ENCODE measurements at regions not wholly inside any gene's neighbourhood (a gene's known extent, or its start where the extent isn't known, plus 50 kb on each side); places are given as distances from the start of the nearest gene placed in this dataset.

DNA sequence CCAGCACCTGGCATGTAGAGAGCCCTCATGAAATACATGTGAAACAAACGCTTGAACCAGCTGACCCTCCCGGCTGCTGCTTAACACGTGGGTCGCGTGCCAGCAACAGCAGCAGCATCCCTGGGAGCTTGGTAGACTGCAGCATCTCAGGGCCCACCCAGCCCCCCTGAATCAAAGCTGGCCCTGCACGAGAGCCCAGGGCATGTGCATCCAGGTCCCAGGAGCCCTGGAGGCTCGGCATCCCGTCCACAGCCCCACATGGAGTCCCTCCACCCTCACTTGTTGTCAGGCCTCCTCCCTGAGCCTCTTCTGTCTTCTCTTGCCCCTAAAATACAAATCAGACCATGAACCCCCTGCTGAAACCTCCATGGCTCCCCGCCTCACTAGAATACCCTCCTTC, 123.1 kb downstream of the MATN1 start:
- no peak overlapping the region for H3K27ac ChIP-seq (ENCODE audit: low read depth in 1 of 2, low read length in 2 of 2)
- 66% methylated on average over 9 of the region's 9 CpGs for WGBS, 2 donors
- no peaks in the 10 kb centered on the region for H3K27me3 ChIP-seq (ENCODE audit: control insufficient read depth in 1 of 2, insufficient read depth in 2 of 2, low read length in 1 of 2)
- ATAC-seq (ENCODE audit: low FRiP score) (no peak), DNase-seq (no peak)
- H3K4me3 ChIP-seq (ENCODE audit: low read length in 2 of 2) = no peak overlapping the region
- no peaks in the 10 kb centered on the region for H3K4me1 ChIP-seq (ENCODE audit: control insufficient read depth in 1 of 2, insufficient read depth in 2 of 2, low read length in 2 of 2)
- H3K36me3 ChIP-seq (ENCODE audit: control insufficient read depth in 1 of 2, insufficient read depth in 2 of 2, low read length in 1 of 2) = no peaks in the 10 kb centered on the region
- no peaks in the 10 kb centered on the region for H3K9me3 ChIP-seq (ENCODE audit: control insufficient read depth, low read length)
- intact Hi-C loops (cut with DNase I) = no loop called here

DNA sequence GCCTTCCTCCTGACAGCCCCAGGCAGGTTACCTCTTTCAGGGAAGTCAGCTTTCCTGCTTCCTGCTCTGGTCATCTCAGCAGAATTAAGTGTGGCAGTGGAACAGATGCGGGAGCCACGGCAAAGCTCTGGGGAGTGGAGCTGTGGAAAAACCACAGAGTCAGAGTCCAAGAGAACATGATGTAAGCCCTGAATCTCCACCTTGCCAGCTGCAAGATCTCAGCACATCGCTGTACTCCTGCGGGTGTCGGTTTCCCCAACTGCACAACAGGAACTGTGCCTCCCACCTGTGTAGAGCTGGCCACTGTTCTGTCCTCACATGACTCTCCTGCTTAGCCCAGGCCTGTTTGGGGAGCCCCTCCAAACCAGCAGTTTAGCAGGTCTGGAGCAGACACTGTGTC, 123.7 kb downstream of the MATN1 start:
- Histone ChIP-seq H3K27ac (ENCODE audit: low read depth in 1 of 2, low read length in 2 of 2) (no peak overlapping the region), H3K27me3 (ENCODE audit: control insufficient read depth in 1 of 2, insufficient read depth in 2 of 2, low read length in 1 of 2) (no peaks in the 10 kb centered on the region), H3K4me3 (ENCODE audit: low read length in 2 of 2) (no peak overlapping the region), H3K9me3 (ENCODE audit: control insufficient read depth, low read length) (no peaks in the 10 kb centered on the region), H3K36me3 (ENCODE audit: control insufficient read depth in 1 of 2, insufficient read depth in 2 of 2, low read length in 1 of 2) (no peaks in the 10 kb centered on the region), H3K4me1 (ENCODE audit: control insufficient read depth in 1 of 2, insufficient read depth in 2 of 2, low read length in 2 of 2) (no peaks in the 10 kb centered on the region)
- ATAC-seq (ENCODE audit: low FRiP score) (no peak), DNase-seq (no peak)
- intact Hi-C loops (cut with DNase I) = no loop called here
- WGBS, 2 donors = 78 to 84% methylated on average over 5 of the region's 5 CpGs

DNA sequence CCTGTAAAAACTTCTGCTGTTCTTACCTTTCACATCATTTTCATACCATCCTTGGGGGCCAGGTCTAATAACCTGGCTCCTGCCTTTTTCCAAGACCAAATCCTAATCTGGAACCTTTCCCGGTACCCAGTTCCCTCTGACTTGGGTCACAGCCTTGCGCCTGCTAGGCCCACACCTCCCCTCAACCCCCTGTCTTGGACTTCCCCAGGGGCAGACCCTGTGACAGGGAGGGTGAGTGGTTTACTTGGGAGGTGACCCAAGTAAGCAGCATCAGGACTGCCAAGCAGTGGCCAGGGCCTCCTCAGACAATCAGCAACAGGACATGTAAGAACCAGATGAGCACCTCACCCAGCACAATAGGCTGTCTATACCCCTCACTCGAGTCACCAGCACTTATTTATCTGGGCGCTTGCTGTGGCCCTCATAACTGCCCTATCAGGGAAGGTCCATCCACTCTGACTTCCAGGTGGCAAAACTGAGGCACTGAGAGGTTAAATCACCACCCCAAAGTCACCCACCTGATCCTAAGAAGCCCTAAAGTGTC, 124.7 kb downstream of the MATN1 start:
- H3K4me3 ChIP-seq (ENCODE audit: low read length in 2 of 2) = no peak overlapping the region
- H3K27me3 ChIP-seq (ENCODE audit: control insufficient read depth in 1 of 2, insufficient read depth in 2 of 2, low read length in 1 of 2) = no peaks in the 10 kb centered on the region
- WGBS, 2 donors = 57 to 76% methylated on average over 4 of the region's 4 CpGs
- H3K4me1 ChIP-seq (ENCODE audit: control insufficient read depth in 1 of 2, insufficient read depth in 2 of 2, low read length in 2 of 2) = no peaks in the 10 kb centered on the region
- H3K36me3 ChIP-seq (ENCODE audit: control insufficient read depth in 1 of 2, insufficient read depth in 2 of 2, low read length in 1 of 2) = no peaks in the 10 kb centered on the region
- no peaks in the 10 kb centered on the region for H3K9me3 ChIP-seq (ENCODE audit: control insufficient read depth, low read length)
- no peak for ATAC-seq (ENCODE audit: low FRiP score)
- no peak overlapping the region for H3K27ac ChIP-seq (ENCODE audit: low read depth in 1 of 2, low read length in 2 of 2)
- intact Hi-C loops (cut with DNase I) = no loop called here
- DNase-seq = peak in 1 of 2 donors; percentile 17

DNA sequence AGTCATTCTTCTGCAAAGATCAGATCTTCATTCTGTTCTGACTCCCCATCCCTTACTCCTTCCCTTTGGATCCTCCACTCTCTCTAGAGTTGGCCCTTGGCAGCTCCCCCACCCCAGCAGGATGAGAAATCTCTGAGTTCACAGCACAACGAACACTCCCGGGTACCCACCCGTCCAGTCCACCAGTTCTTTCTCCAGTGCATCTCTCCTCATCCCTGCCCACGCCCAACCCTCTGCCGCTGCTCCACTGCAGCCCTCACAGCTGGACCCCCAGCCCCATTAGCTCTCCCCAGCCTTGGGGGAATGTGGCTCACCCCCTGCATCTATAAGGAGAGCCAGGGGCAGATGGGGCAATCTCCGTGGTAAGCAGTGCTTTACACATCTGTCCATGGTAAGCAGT, 125.7 kb downstream of the MATN1 start:
- no peak for ATAC-seq (ENCODE audit: low FRiP score)
- Histone ChIP-seq H3K27ac (ENCODE audit: low read depth in 1 of 2, low read length in 2 of 2) (no peak overlapping the region), H3K4me1 (ENCODE audit: control insufficient read depth in 1 of 2, insufficient read depth in 2 of 2, low read length in 2 of 2) (no peaks in the 10 kb centered on the region), H3K9me3 (ENCODE audit: control insufficient read depth, low read length) (no peaks in the 10 kb centered on the region), H3K4me3 (ENCODE audit: low read length in 2 of 2) (no peak overlapping the region), H3K27me3 (ENCODE audit: control insufficient read depth in 1 of 2, insufficient read depth in 2 of 2, low read length in 1 of 2) (no peaks in the 10 kb centered on the region), H3K36me3 (ENCODE audit: control insufficient read depth in 1 of 2, insufficient read depth in 2 of 2, low read length in 1 of 2) (no peaks in the 10 kb centered on the region)
- 51 to 60% methylated on average over 6 of the region's 6 CpGs for WGBS, 2 donors
- peak in 1 of 2 donors; percentile 48 for DNase-seq
- intact Hi-C loops (cut with DNase I) = no loop called here

DNA sequence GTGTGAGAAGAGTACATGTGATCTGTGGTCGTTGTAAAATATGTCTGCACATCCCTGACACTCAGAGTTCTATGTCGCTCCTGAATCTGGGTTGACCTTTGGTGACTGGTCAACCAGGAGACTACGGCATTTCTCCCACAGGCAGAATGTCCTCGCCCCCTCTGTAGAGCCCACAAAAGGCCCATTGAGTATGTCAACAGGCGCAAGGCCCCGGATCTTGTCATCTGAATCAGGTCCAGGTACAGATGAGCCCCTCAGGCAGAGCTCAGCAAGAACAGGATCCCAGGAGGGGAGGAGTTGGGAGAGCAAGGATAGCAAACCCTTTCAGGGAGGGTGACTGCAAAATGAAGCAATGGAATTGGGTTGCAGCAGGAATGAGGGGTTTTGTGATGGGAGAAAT, 126.5 kb downstream of the MATN1 start:
- DNase-seq (no peak), ATAC-seq (ENCODE audit: low FRiP score) (no peak)

DNA sequence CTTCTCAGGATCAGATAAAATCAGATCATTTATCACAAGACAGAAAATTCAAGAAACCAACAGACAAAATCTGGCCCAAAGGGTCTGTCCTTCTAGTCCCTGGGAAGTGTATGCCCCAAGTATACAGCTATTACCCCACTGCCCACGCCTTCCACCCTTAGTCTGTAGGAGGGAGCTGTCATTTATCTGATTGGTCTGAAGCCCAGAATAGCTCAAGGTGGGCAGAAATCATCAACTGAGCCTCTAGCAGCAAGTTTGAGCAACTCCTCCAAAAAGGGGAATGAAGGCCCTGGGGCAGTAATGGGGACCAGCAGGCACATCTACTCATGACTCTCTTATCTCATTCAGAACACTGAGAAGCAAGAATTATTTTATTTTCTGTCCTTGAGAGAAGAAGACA, 126.9 kb downstream of the MATN1 start:
- no peak overlapping the region for H3K4me3 ChIP-seq (ENCODE audit: low read length in 2 of 2)
- DNase-seq (no peak), ATAC-seq (ENCODE audit: low FRiP score) (no peak)
- no peaks in the 10 kb centered on the region for H3K9me3 ChIP-seq (ENCODE audit: control insufficient read depth, low read length)
- no peaks in the 10 kb centered on the region for H3K27me3 ChIP-seq (ENCODE audit: control insufficient read depth in 1 of 2, insufficient read depth in 2 of 2, low read length in 1 of 2)
- no peaks in the 10 kb centered on the region for H3K4me1 ChIP-seq (ENCODE audit: control insufficient read depth in 1 of 2, insufficient read depth in 2 of 2, low read length in 2 of 2)
- WGBS, 2 donors = 63 to 69% methylated on average over 1 of the region's 1 CpG
- intact Hi-C loops (cut with DNase I) = no loop called here
- no peak overlapping the region for H3K27ac ChIP-seq (ENCODE audit: low read depth in 1 of 2, low read length in 2 of 2)
- no peaks in the 10 kb centered on the region for H3K36me3 ChIP-seq (ENCODE audit: control insufficient read depth in 1 of 2, insufficient read depth in 2 of 2, low read length in 1 of 2)

More for the DNA sequence above, 126.5 kb downstream of the MATN1 start:
- WGBS, 2 donors = 59 to 80% methylated on average over 6 of the region's 6 CpGs
- H3K36me3 ChIP-seq (ENCODE audit: control insufficient read depth in 1 of 2, insufficient read depth in 2 of 2, low read length in 1 of 2) = no peaks in the 10 kb centered on the region
- no peaks in the 10 kb centered on the region for H3K9me3 ChIP-seq (ENCODE audit: control insufficient read depth, low read length)
- no peak overlapping the region for H3K4me3 ChIP-seq (ENCODE audit: low read length in 2 of 2)
- no peaks in the 10 kb centered on the region for H3K27me3 ChIP-seq (ENCODE audit: control insufficient read depth in 1 of 2, insufficient read depth in 2 of 2, low read length in 1 of 2)
- no peaks in the 10 kb centered on the region for H3K4me1 ChIP-seq (ENCODE audit: control insufficient read depth in 1 of 2, insufficient read depth in 2 of 2, low read length in 2 of 2)
- H3K27ac ChIP-seq (ENCODE audit: low read depth in 1 of 2, low read length in 2 of 2) = no peak overlapping the region
- intact Hi-C loops (cut with DNase I) = no loop called here

DNA sequence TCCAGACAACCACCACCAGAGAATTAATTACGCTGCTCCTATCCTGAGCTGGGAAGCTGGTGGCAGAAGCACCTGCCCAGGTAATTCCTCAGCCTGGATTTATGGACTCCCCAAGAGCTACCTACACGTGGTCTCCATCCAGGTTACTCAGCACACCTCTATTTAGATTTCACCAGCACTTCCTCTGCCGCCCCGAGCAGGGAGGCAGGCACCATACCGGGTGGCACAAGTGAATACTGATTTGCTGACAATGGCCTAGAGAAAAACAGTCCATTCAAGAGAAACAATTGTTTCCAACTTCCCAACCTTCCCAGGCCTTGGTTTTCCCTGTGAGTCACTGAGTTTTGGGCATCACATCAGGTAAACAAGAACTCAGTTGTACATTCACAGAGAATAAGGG, 134.3 kb downstream of the MATN1 start:
- 51 to 58% methylated on average over 5 of the region's 5 CpGs for WGBS, 2 donors
- DNase-seq (no peak), ATAC-seq (ENCODE audit: low FRiP score) (no peak)
- H3K4me1 ChIP-seq (ENCODE audit: control insufficient read depth in 1 of 2, insufficient read depth in 2 of 2, low read length in 2 of 2) = no peaks in the 10 kb centered on the region
- no peak overlapping the region for H3K27ac ChIP-seq (ENCODE audit: low read depth in 1 of 2, low read length in 2 of 2)
- no peaks in the 10 kb centered on the region for H3K36me3 ChIP-seq (ENCODE audit: control insufficient read depth in 1 of 2, insufficient read depth in 2 of 2, low read length in 1 of 2)
- peaks cover 1% of the 10 kb centered on the region for H3K9me3 ChIP-seq (ENCODE audit: control insufficient read depth, low read length)
- intact Hi-C loops (cut with DNase I) = no loop called here
- no peak overlapping the region for H3K4me3 ChIP-seq (ENCODE audit: low read length in 2 of 2)
- H3K27me3 ChIP-seq (ENCODE audit: control insufficient read depth in 1 of 2, insufficient read depth in 2 of 2, low read length in 1 of 2) = no peaks in the 10 kb centered on the region

DNA sequence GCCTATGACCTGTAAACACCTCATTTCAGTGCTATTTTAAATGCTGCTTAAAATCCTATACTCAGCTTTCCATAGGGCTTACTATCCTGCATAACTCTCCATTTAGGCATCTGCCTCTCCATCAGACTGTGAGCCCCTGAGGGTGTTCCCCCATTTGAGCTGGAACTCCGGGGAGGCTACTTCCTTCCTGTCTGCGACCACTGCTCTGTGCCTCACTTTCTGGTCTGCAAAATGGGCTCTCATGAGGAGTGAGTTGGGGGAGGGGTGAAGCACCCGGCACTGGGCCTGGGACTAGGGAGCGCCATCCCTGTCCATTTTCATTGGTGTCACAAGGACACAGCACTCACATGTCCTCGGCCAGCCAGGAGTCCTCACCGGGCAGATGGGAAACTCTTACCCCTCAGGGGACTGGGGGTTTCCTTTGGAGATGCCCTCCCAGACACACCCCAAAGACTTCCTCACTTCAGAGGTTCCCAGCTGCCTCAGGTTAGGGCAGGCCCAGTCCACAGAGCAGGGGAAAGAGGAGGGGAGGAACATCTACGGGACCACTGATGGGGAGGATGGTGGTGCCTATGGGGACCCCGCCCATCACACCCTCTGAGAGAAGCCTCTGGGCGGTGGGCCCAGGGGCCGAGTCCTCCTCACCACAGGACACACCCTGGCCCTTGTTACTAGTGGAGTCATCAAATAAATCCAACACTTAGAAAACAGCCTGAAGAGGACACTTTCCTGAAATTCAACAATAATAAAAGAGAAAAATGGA, 134.9 kb downstream of the MATN1 start:
- Histone ChIP-seq H3K27me3 (ENCODE audit: control insufficient read depth in 1 of 2, insufficient read depth in 2 of 2, low read length in 1 of 2) (no peaks in the 10 kb centered on the region), H3K4me3 (ENCODE audit: low read length in 2 of 2) (no peak overlapping the region), H3K36me3 (ENCODE audit: control insufficient read depth in 1 of 2, insufficient read depth in 2 of 2, low read length in 1 of 2) (no peaks in the 10 kb centered on the region), H3K4me1 (ENCODE audit: control insufficient read depth in 1 of 2, insufficient read depth in 2 of 2, low read length in 2 of 2) (no peaks in the 10 kb centered on the region), H3K9me3 (ENCODE audit: control insufficient read depth, low read length) (peaks cover 1% of the 10 kb centered on the region), H3K27ac (ENCODE audit: low read depth in 1 of 2, low read length in 2 of 2) (no peak overlapping the region)
- no peak for ATAC-seq (ENCODE audit: low FRiP score)
- DNase-seq = peak in 1 of 2 donors; percentile 16
- WGBS, 2 donors = 78 to 79% methylated on average over 10 of the region's 10 CpGs
- intact Hi-C loops (cut with DNase I) = no loop called here

DNA sequence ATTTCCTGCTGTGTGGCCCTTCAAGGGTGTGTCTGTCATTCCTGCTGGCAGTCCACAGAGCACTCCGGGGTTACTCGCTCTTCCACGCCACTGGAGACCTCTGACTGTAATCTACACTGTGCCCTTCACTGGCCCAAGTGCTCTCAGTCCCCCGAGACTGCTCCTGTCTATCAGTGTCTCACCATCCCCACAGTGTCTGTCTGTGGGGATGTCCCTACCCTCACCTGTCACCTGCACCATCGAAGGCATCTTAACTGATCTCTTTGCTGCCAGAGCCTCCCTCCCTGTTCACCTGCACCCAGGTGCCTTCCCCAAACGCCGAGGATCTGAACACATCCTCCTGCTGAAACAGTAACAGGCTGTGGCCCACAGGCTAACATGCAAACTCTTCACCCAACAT, 136.7 kb downstream of the MATN1 start:
- Histone ChIP-seq H3K4me3 (ENCODE audit: low read length in 2 of 2) (no peak overlapping the region), H3K27me3 (ENCODE audit: control insufficient read depth in 1 of 2, insufficient read depth in 2 of 2, low read length in 1 of 2) (no peaks in the 10 kb centered on the region), H3K4me1 (ENCODE audit: control insufficient read depth in 1 of 2, insufficient read depth in 2 of 2, low read length in 2 of 2) (no peaks in the 10 kb centered on the region), H3K9me3 (ENCODE audit: control insufficient read depth, low read length) (peaks cover 1% of the 10 kb centered on the region), H3K36me3 (ENCODE audit: control insufficient read depth in 1 of 2, insufficient read depth in 2 of 2, low read length in 1 of 2) (no peaks in the 10 kb centered on the region), H3K27ac (ENCODE audit: low read depth in 1 of 2, low read length in 2 of 2) (no peak overlapping the region)
- ATAC-seq (ENCODE audit: low FRiP score) = no peak
- 70 to 71% methylated on average over 7 of the region's 7 CpGs for WGBS, 2 donors
- no peak for DNase-seq
- intact Hi-C loops (cut with DNase I) = no loop called here

Measured in aorta (tissue), 5 donors.